Panc1 (cell line): ENCODE measurements at regions not wholly inside any gene's neighbourhood (a gene's known extent, or its start where the extent isn't known, plus 50 kb on each side); places are given as distances from the start of the nearest gene placed in this dataset.

Experiments used
- ATAC-seq: fragments of 200-7000 bp; cut with Tn5 transposase; 2 replicates; pipeline ENCODE4 v1.9.1; 2020; ENCODE audit warnings: mild to moderate bottlenecking, moderate library complexity
- BruUV-seq: library from RNA; stranded (reverse); fragments of 400-500 nt; replicated peaks from 2 replicates; lab custom pipeline; 2021; lab: Mats Ljungman, UMichigan
- CTCF ChIA-PET: fragments of 300-600 bp; sonication (Branson Sonifier 250); formaldehyde crosslinking; loops from one replicate; lab custom pipeline; 2022; ENCODE audit warnings: antibody characterized with exemption; lab: Charles Lee
- POLR2A ChIA-PET: fragments of 300-600 bp; sonication (Branson Sonifier 250); formaldehyde crosslinking; loops from one replicate; lab custom pipeline; 2022; ENCODE audit warnings: antibody characterized with exemption; lab: Charles Lee
- DNase-seq: peaks from one replicate; pipeline ENCODE4 v3.0.0-alpha.2; 2010; ENCODE audit warnings: low read depth, low spot score
- H3K27ac ChIP-seq: 2 replicates; pipeline ENCODE4 v1.5.1; 2011; ENCODE audit warnings: mild to moderate bottlenecking, low read length, inconsistent platforms
- H3K27me3 ChIP-seq: fragments of 200-500 bp; sonication (Bioruptor generic); 2 replicates; pipeline ENCODE4 v1.6.0; 2014; ENCODE audit warnings: low read length, inconsistent platforms; ENCODE audit not compliant: control insufficient read depth, insufficient read depth
- H3K36me3 ChIP-seq: fragments of 200-500 bp; sonication (Bioruptor generic); 2 replicates; pipeline ENCODE4 v1.5.1; 2014; ENCODE audit warnings: inconsistent platforms, mild to moderate bottlenecking, low read length, moderate library complexity; ENCODE audit not compliant: control insufficient read depth, insufficient read depth
- H3K4me1 ChIP-seq: 2 replicates; pipeline ENCODE4 v1.5.1; 2011; ENCODE audit warnings: inconsistent platforms, mild to moderate bottlenecking, low read length, moderate library complexity; ENCODE audit not compliant: control insufficient read depth, insufficient read depth
- H3K4me3 ChIP-seq, 2 experiments: 2 replicates each; pipeline ENCODE4 v1.5.1; 2011 to 2012; ENCODE audit warnings: low read depth in 2 of 2, low read length in 2 of 2, mild to moderate bottlenecking in 2 of 2, inconsistent platforms in 1 of 2, moderate library complexity in 1 of 2
- H3K9me3 ChIP-seq: fragments of 200-500 bp; sonication (Bioruptor generic); 2 replicates; pipeline ENCODE4 v1.5.1; 2014; ENCODE audit warnings: low read depth, mild to moderate bottlenecking, inconsistent platforms, low read length, moderate library complexity; ENCODE audit not compliant: control insufficient read depth, insufficient read depth
- POLR2AphosphoS5 ChIP-seq: IDR thresholded peaks from 2 replicates; pipeline ENCODE4 v1.6.1; 2012; ENCODE audit warnings: mild to moderate bottlenecking, low read depth, low read length, moderate library complexity
- SIN3A ChIP-seq: IDR thresholded peaks from 2 replicates; pipeline ENCODE4 v1.6.1; 2012; ENCODE audit warnings: low read depth, mild to moderate bottlenecking, low read length, moderate library complexity, borderline replicate concordance; ENCODE audit not compliant: insufficient read depth
- TCF7L2 ChIP-seq: IDR thresholded peaks from 2 replicates; pipeline ENCODE4 v1.6.1; 2011; ENCODE audit warnings: mild to moderate bottlenecking, low read depth, low read length, inconsistent platforms
- in situ Hi-C: cut with HindIII; loops from 2 replicates; pipeline ENCODE4 v1.10.0; 2016; ENCODE audit warnings: low sequenced_read_pairs, low pct_unique_long_range_greater_than_20kb
- intact Hi-C: fragments of 100-400 bp; cut with micrococcal nuclease; formaldehyde crosslinking; loops from one replicate; pipeline ENCODE4 v1.10.0; 2022; ENCODE audit not compliant: unreplicated experiment
- TF ChIP-seq, protein P1 (sequence below), 2 experiments: IDR thresholded peaks; 2 replicates each; pipeline ENCODE4 v1.6.1; 2011 to 2012; ENCODE audit warnings: low read depth in 2 of 2, control low read depth in 1 of 2, low read length in 1 of 2, mild to moderate bottlenecking in 1 of 2, moderate library complexity in 1 of 2; ENCODE audit not compliant: insufficient read depth in 1 of 2
- TF ChIP-seq, protein P2 (sequence below): fragments of 450-650 bp; IDR thresholded peaks from 2 replicates; pipeline ENCODE4 v1.5.1; 2017; ENCODE audit warnings: mild to moderate bottlenecking

DNA sequence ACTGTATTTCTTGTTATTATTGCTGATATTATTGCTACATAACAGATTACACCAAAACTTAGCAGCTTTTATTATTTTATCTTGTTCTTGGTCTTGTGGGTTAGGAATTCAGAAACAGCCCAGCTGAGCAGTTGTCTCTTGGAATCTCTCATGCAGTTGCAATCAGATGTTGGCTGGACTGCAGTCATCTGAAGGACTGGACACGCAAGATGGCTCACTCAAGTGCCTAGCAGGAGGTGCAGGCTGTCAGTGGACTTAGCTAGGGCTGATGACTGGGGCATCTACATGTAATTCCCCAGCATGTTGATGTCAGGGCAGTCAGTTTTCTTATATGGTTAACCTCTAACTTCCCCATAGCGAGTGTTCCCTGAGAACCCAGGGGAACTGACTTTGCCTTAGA lies 128.6 kb upstream of the PLCB4 start:
- H3K4me3 ChIP-seq: no peak overlapping the region
- intact Hi-C loops: no loop called here
- H3K9me3 ChIP-seq: no peaks in the 10 kb centered on the region
- in situ Hi-C loops: no loop called here
- H3K27me3 ChIP-seq: no peaks in the 10 kb centered on the region
- BruUV-seq: no TSS peak
- no peak overlapping the region for H3K27ac ChIP-seq
- POLR2A ChIA-PET: interaction anchor here (0.6 kb wide), 1 partner anchor 258 kb away, joined by 3 read pairs; no protein-coding TSS in a partner anchor
- TF ChIP-seq, protein P1, sequence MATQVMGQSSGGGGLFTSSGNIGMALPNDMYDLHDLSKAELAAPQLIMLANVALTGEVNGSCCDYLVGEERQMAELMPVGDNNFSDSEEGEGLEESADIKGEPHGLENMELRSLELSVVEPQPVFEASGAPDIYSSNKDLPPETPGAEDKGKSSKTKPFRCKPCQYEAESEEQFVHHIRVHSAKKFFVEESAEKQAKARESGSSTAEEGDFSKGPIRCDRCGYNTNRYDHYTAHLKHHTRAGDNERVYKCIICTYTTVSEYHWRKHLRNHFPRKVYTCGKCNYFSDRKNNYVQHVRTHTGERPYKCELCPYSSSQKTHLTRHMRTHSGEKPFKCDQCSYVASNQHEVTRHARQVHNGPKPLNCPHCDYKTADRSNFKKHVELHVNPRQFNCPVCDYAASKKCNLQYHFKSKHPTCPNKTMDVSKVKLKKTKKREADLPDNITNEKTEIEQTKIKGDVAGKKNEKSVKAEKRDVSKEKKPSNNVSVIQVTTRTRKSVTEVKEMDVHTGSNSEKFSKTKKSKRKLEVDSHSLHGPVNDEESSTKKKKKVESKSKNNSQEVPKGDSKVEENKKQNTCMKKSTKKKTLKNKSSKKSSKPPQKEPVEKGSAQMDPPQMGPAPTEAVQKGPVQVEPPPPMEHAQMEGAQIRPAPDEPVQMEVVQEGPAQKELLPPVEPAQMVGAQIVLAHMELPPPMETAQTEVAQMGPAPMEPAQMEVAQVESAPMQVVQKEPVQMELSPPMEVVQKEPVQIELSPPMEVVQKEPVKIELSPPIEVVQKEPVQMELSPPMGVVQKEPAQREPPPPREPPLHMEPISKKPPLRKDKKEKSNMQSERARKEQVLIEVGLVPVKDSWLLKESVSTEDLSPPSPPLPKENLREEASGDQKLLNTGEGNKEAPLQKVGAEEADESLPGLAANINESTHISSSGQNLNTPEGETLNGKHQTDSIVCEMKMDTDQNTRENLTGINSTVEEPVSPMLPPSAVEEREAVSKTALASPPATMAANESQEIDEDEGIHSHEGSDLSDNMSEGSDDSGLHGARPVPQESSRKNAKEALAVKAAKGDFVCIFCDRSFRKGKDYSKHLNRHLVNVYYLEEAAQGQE (IDR thresholded peaks at IDR 0.05; ENCODE audit: insufficient read depth in 1 of 2, low read depth in 2 of 2, low read length in 1 of 2): no peak
- no peak for TF ChIP-seq POLR2AphosphoS5
- TF ChIP-seq SIN3A: no peak
- TF ChIP-seq, protein P2, sequence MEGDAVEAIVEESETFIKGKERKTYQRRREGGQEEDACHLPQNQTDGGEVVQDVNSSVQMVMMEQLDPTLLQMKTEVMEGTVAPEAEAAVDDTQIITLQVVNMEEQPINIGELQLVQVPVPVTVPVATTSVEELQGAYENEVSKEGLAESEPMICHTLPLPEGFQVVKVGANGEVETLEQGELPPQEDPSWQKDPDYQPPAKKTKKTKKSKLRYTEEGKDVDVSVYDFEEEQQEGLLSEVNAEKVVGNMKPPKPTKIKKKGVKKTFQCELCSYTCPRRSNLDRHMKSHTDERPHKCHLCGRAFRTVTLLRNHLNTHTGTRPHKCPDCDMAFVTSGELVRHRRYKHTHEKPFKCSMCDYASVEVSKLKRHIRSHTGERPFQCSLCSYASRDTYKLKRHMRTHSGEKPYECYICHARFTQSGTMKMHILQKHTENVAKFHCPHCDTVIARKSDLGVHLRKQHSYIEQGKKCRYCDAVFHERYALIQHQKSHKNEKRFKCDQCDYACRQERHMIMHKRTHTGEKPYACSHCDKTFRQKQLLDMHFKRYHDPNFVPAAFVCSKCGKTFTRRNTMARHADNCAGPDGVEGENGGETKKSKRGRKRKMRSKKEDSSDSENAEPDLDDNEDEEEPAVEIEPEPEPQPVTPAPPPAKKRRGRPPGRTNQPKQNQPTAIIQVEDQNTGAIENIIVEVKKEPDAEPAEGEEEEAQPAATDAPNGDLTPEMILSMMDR: no peak
- TF ChIP-seq TCF7L2: no peak
- H3K36me3 ChIP-seq: no peaks in the 10 kb centered on the region
- CTCF ChIA-PET: no interaction called here
- no peaks in the 10 kb centered on the region for H3K4me1 ChIP-seq
- ATAC-seq (no peak), DNase-seq (no peak)

DNA sequence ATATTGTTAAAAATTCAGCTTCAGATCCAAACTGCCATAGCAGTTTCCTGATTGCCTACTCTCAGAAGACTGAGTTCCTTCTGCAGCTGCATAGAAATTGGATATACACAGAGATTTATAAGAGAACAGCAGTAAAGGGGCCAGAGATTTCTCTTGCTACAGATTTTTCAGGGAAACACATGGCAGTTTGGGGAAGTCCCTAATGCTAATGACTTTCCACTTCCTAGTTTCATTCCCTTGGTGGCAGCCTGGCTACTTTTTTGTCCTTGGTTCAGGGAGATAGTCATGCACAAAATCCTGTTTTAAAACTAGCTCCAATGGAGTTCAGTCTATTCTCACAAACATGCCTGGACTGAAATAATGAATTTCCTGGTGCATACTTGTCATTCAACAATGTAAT lies 125.3 kb upstream of the PLCB4 start:
- intact Hi-C loops: no loop called here
- BruUV-seq: no TSS peak
- H3K9me3 ChIP-seq: no peaks in the 10 kb centered on the region
- ChIA-PET CTCF (no interaction called here), POLR2A (no interaction called here)
- no peak overlapping the region for H3K27ac ChIP-seq
- no peaks in the 10 kb centered on the region for H3K27me3 ChIP-seq
- H3K4me1 ChIP-seq: no peaks in the 10 kb centered on the region
- ATAC-seq: no peak
- in situ Hi-C loops: no loop called here
- no peak for DNase-seq
- TF ChIP-seq TCF7L2: no peak
- TF ChIP-seq, protein P2: no peak
- TF ChIP-seq POLR2AphosphoS5: no peak
- TF ChIP-seq SIN3A: no peak
- TF ChIP-seq, protein P1 (IDR thresholded peaks at IDR 0.05; ENCODE audit: insufficient read depth in 1 of 2, low read depth in 2 of 2, low read length in 1 of 2): no peak
- H3K4me3 ChIP-seq: no peak overlapping the region
- no peaks in the 10 kb centered on the region for H3K36me3 ChIP-seq
